ENCODE measurements at regions not wholly inside any gene's neighbourhood (a gene's known extent, or its start where the extent isn't known, plus 50 kb on each side); places are given as distances from the start of the nearest gene placed in this dataset.

- Histone ChIP-seq H4K8ac (ENCODE audit: low read depth, low read length) (no peak overlapping the region), H3K14ac (ENCODE audit: low read length) (no peak overlapping the region), H3K27me3 (ENCODE audit: control insufficient read depth in 3 of 3, insufficient read depth in 3 of 3, low read depth in 1 of 3, low read length in 3 of 3) (no peaks in the 10 kb centered on the region), H3K9ac (ENCODE audit: low read depth, low read length, poor library complexity) (no peak overlapping the region), H3K79me1 (ENCODE audit: low read depth, low read length) (no peaks in the 10 kb centered on the region), H3K4me2 (ENCODE audit: insufficient read depth, low read length, poor library complexity, severe bottlenecking) (no peak overlapping the region), H3K18ac (ENCODE audit: low read length) (no peak overlapping the region), H3K4me1 (ENCODE audit: control insufficient read depth in 2 of 2, insufficient read depth in 1 of 2, low read depth in 1 of 2, low read length in 2 of 2) (peaks cover 0 to 7% of the 10 kb centered on the region in 2 donors), H3K36me3 (replicated peaks in 1 of 2; ENCODE audit: control insufficient read depth in 2 of 2, insufficient read depth in 2 of 2, low read length in 2 of 2) (no peaks in the 10 kb centered on the region), H4K91ac (ENCODE audit: low read depth, low read length, poor library complexity) (no peak overlapping the region), H3K4ac (ENCODE audit: low read length) (no peak overlapping the region), H3K9me3 (replicated peaks in 1 of 2; ENCODE audit: control insufficient read depth in 2 of 2, insufficient read depth in 1 of 2, low read depth in 1 of 2, low read length in 2 of 2) (no peaks in the 10 kb centered on the region), H3K4me3 (ENCODE audit: low read length in 2 of 2) (no peak overlapping the region), H2BK5ac (ENCODE audit: low read length) (no peak overlapping the region), H2AFZ (ENCODE audit: low read length) (no peak overlapping the region), H2BK15ac (ENCODE audit: low read length) (no peak overlapping the region), H3K23ac (ENCODE audit: low read depth, low read length, poor library complexity) (no peak overlapping the region), H3K27ac (replicated peaks; ENCODE audit: low read length) (no peak overlapping the region), H2BK120ac (ENCODE audit: low read depth, low read length) (no peak overlapping the region), H2BK12ac (ENCODE audit: low read length) (no peak overlapping the region), H2AK5ac (ENCODE audit: low read depth, low read length) (no peak overlapping the region)
- no CpG with 5 or more reads among the region's 2 CpGs for WGBS, 2 donors (ENCODE audit: extremely low coverage in 2 of 2, insufficient read length in 2 of 2, insufficient replicate concordance in 1 of 2)
- DNase-seq (ENCODE audit: low spot score) = no peak
Observed at GRCh38 chr15:87563869-87564268, 692.7 kb downstream of the NTRK3 start.

DNA sequence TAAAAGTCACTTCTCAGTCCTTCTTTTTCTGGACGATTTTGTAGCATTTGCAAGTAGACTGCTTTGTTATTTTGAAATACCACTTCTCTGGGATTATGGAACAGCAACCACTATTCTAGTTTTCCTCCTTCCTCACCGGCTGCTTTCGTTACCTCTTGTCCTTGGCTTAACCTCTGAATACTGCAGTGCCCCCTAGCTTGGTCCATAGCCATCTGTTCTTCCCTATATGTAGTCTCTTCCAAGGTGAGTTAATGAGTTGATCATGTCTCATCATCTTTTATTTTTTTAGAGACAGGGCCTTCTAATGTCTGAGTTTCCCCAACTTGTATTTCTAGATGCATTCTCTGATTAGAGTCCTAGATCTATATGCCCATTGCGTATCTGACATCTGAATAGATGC, 694.3 kb downstream of the NTRK3 start:
- WGBS, 2 donors (ENCODE audit: extremely low coverage in 2 of 2, insufficient read length in 2 of 2, insufficient replicate concordance in 1 of 2) = no CpG with 5 or more reads among the region's 4 CpGs
- Histone ChIP-seq H3K9me3 (replicated peaks in 1 of 2; ENCODE audit: control insufficient read depth in 2 of 2, insufficient read depth in 1 of 2, low read depth in 1 of 2, low read length in 2 of 2) (no peaks in the 10 kb centered on the region), H3K27ac (replicated peaks; ENCODE audit: low read length) (no peak overlapping the region), H3K79me1 (ENCODE audit: low read depth, low read length) (no peaks in the 10 kb centered on the region), H3K4me3 (ENCODE audit: low read length in 2 of 2) (no peak overlapping the region), H3K4ac (ENCODE audit: low read length) (no peak overlapping the region), H2BK12ac (ENCODE audit: low read length) (no peak overlapping the region), H4K91ac (ENCODE audit: low read depth, low read length, poor library complexity) (no peak overlapping the region), H3K4me2 (ENCODE audit: insufficient read depth, low read length, poor library complexity, severe bottlenecking) (no peak overlapping the region), H4K8ac (ENCODE audit: low read depth, low read length) (no peak overlapping the region), H2BK120ac (ENCODE audit: low read depth, low read length) (no peak overlapping the region), H2AFZ (ENCODE audit: low read length) (no peak overlapping the region), H3K14ac (ENCODE audit: low read length) (no peak overlapping the region), H3K18ac (ENCODE audit: low read length) (no peak overlapping the region), H3K4me1 (ENCODE audit: control insufficient read depth in 2 of 2, insufficient read depth in 1 of 2, low read depth in 1 of 2, low read length in 2 of 2) (peaks cover 0 to 7% of the 10 kb centered on the region in 2 donors), H2BK15ac (ENCODE audit: low read length) (no peak overlapping the region), H3K9ac (ENCODE audit: low read depth, low read length, poor library complexity) (no peak overlapping the region), H3K36me3 (replicated peaks in 1 of 2; ENCODE audit: control insufficient read depth in 2 of 2, insufficient read depth in 2 of 2, low read length in 2 of 2) (no peaks in the 10 kb centered on the region), H3K23ac (ENCODE audit: low read depth, low read length, poor library complexity) (no peak overlapping the region), H2AK5ac (ENCODE audit: low read depth, low read length) (no peak overlapping the region), H2BK5ac (ENCODE audit: low read length) (no peak overlapping the region), H3K27me3 (ENCODE audit: control insufficient read depth in 3 of 3, insufficient read depth in 3 of 3, low read depth in 1 of 3, low read length in 3 of 3) (no peaks in the 10 kb centered on the region)
- no peak for DNase-seq (ENCODE audit: low spot score)

- Histone ChIP-seq H3K4me2 (ENCODE audit: insufficient read depth, low read length, poor library complexity, severe bottlenecking) (no peak overlapping the region), H3K9ac (ENCODE audit: low read depth, low read length, poor library complexity) (no peak overlapping the region), H2AK5ac (ENCODE audit: low read depth, low read length) (no peak overlapping the region), H3K4me3 (ENCODE audit: low read length in 2 of 2) (no peak overlapping the region), H3K27me3 (ENCODE audit: control insufficient read depth in 3 of 3, insufficient read depth in 3 of 3, low read depth in 1 of 3, low read length in 3 of 3) (no peaks in the 10 kb centered on the region), H3K27ac (replicated peaks; ENCODE audit: low read length) (no peak overlapping the region), H2BK12ac (ENCODE audit: low read length) (no peak overlapping the region), H3K4ac (ENCODE audit: low read length) (no peak overlapping the region), H3K4me1 (ENCODE audit: control insufficient read depth in 2 of 2, insufficient read depth in 1 of 2, low read depth in 1 of 2, low read length in 2 of 2) (peaks cover 0 to 7% of the 10 kb centered on the region in 2 donors), H2BK5ac (ENCODE audit: low read length) (no peak overlapping the region), H4K91ac (ENCODE audit: low read depth, low read length, poor library complexity) (no peak overlapping the region), H3K79me1 (ENCODE audit: low read depth, low read length) (no peaks in the 10 kb centered on the region), H3K9me3 (replicated peaks in 1 of 2; ENCODE audit: control insufficient read depth in 2 of 2, insufficient read depth in 1 of 2, low read depth in 1 of 2, low read length in 2 of 2) (no peaks in the 10 kb centered on the region), H2AFZ (ENCODE audit: low read length) (no peak overlapping the region), H4K8ac (ENCODE audit: low read depth, low read length) (no peak overlapping the region), H2BK120ac (ENCODE audit: low read depth, low read length) (no peak overlapping the region), H3K36me3 (replicated peaks in 1 of 2; ENCODE audit: control insufficient read depth in 2 of 2, insufficient read depth in 2 of 2, low read length in 2 of 2) (no peaks in the 10 kb centered on the region), H3K23ac (ENCODE audit: low read depth, low read length, poor library complexity) (no peak overlapping the region), H3K18ac (ENCODE audit: low read length) (no peak overlapping the region), H2BK15ac (ENCODE audit: low read length) (no peak overlapping the region), H3K14ac (ENCODE audit: low read length) (no peak overlapping the region)
- no peak for DNase-seq (ENCODE audit: low spot score)
- no CpG with 5 or more reads among the region's 2 CpGs for WGBS, 2 donors (ENCODE audit: extremely low coverage in 2 of 2, insufficient read length in 2 of 2, insufficient replicate concordance in 1 of 2)
Observed at GRCh38 chr15:87561641-87562040, 694.9 kb downstream of the NTRK3 start.

DNA sequence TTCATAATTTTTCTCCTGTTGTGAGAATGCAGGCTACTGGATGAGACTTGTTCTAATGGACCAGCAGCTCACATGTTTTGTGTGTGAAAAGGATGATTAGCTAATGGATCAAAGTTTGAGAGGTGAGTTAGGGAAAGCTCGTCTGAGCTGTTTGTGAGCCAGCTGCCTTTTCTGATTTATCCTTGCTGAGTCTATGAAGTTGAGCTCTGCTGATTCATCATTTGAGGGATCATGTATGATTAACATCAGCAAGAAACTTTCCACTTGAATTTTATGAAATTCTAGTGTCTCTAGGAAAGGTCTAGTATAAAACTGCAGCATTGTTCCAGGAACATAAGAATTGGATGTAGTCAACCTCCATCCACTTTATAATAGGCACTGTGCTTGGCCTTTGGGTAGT, 698.7 kb downstream of the NTRK3 start:
- H3K4me3 ChIP-seq (ENCODE audit: low read length in 2 of 2) = no peak overlapping the region
- H3K14ac ChIP-seq (ENCODE audit: low read length) = no peak overlapping the region
- H2BK12ac ChIP-seq (ENCODE audit: low read length) = no peak overlapping the region
- H3K79me1 ChIP-seq (ENCODE audit: low read depth, low read length) = no peaks in the 10 kb centered on the region
- H4K91ac ChIP-seq (ENCODE audit: low read depth, low read length, poor library complexity) = no peak overlapping the region
- H3K9ac ChIP-seq (ENCODE audit: low read depth, low read length, poor library complexity) = no peak overlapping the region
- no peak overlapping the region for H2AK5ac ChIP-seq (ENCODE audit: low read depth, low read length)
- H3K36me3 ChIP-seq (replicated peaks in 1 of 2; ENCODE audit: control insufficient read depth in 2 of 2, insufficient read depth in 2 of 2, low read length in 2 of 2) = no peaks in the 10 kb centered on the region
- no peak overlapping the region for H4K8ac ChIP-seq (ENCODE audit: low read depth, low read length)
- no peak overlapping the region for H2BK15ac ChIP-seq (ENCODE audit: low read length)
- DNase-seq (ENCODE audit: low spot score) = no peak
- no peaks in the 10 kb centered on the region for H3K4me1 ChIP-seq (ENCODE audit: control insufficient read depth in 2 of 2, insufficient read depth in 1 of 2, low read depth in 1 of 2, low read length in 2 of 2)
- H3K4ac ChIP-seq (ENCODE audit: low read length) = no peak overlapping the region
- H2BK120ac ChIP-seq (ENCODE audit: low read depth, low read length) = no peak overlapping the region
- H3K4me2 ChIP-seq (ENCODE audit: insufficient read depth, low read length, poor library complexity, severe bottlenecking) = no peak overlapping the region
- no peaks in the 10 kb centered on the region for H3K9me3 ChIP-seq (replicated peaks in 1 of 2; ENCODE audit: control insufficient read depth in 2 of 2, insufficient read depth in 1 of 2, low read depth in 1 of 2, low read length in 2 of 2)
- no peak overlapping the region for H2AFZ ChIP-seq (ENCODE audit: low read length)
- no CpG with 5 or more reads among the region's 1 CpG for WGBS, 2 donors (ENCODE audit: extremely low coverage in 2 of 2, insufficient read length in 2 of 2, insufficient replicate concordance in 1 of 2)
- H3K27me3 ChIP-seq (ENCODE audit: control insufficient read depth in 3 of 3, insufficient read depth in 3 of 3, low read depth in 1 of 3, low read length in 3 of 3) = no peaks in the 10 kb centered on the region
- no peak overlapping the region for H2BK5ac ChIP-seq (ENCODE audit: low read length)
- H3K23ac ChIP-seq (ENCODE audit: low read depth, low read length, poor library complexity) = no peak overlapping the region
- no peak overlapping the region for H3K27ac ChIP-seq (replicated peaks; ENCODE audit: low read length)
- no peak overlapping the region for H3K18ac ChIP-seq (ENCODE audit: low read length)

Data from neuronal stem cell (in vitro differentiated cells).